A673 (cell line): ENCODE measurements at regions not wholly inside any gene's neighbourhood (a gene's known extent, or its start where the extent isn't known, plus 50 kb on each side); places are given as distances from the start of the nearest gene placed in this dataset.

Experiments used
- EZH2 ChIP-seq: fragments of 200-600 bp; sonication (generic); IDR thresholded peaks from 2 replicates; pipeline ENCODE4 v1.6.1; 2017; ENCODE audit warnings: borderline replicate concordance, low read depth, mild to moderate bottlenecking, mixed read lengths, antibody characterized with exemption, low read length; ENCODE audit not compliant: poor library complexity, severe bottlenecking
- TF ChIP-seq, protein P1 (sequence below): fragments of 300-800, 200-600 bp; sonication (generic); conservative IDR thresholded peaks from 2 replicates; pipeline ENCODE4 v1.5.1; 2017; ENCODE audit warnings: low read depth, mild to moderate bottlenecking, antibody characterized with exemption, low read length, moderate library complexity, mixed read lengths

DNA sequence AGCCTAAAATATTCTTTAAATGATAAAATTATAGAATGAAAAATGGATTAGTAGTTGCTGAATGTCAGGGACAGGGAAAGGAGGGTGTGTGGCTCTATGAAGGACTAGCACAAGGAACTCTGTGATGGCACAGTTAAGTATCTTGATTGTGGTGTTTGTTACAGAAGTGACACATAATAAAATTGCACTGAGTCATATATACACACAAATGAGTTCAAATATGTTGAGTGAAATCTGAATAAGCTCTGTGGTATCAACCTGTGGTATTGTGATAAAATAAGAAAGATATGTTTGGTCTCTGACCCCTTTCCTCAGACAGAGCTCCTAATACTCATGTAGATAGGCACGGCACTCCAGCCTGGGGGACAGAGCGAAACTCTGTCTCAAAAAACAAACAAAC is 181.5 kb upstream of the TRIM24 start:
- TF ChIP-seq, protein P1, sequence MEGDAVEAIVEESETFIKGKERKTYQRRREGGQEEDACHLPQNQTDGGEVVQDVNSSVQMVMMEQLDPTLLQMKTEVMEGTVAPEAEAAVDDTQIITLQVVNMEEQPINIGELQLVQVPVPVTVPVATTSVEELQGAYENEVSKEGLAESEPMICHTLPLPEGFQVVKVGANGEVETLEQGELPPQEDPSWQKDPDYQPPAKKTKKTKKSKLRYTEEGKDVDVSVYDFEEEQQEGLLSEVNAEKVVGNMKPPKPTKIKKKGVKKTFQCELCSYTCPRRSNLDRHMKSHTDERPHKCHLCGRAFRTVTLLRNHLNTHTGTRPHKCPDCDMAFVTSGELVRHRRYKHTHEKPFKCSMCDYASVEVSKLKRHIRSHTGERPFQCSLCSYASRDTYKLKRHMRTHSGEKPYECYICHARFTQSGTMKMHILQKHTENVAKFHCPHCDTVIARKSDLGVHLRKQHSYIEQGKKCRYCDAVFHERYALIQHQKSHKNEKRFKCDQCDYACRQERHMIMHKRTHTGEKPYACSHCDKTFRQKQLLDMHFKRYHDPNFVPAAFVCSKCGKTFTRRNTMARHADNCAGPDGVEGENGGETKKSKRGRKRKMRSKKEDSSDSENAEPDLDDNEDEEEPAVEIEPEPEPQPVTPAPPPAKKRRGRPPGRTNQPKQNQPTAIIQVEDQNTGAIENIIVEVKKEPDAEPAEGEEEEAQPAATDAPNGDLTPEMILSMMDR = no peak
- TF ChIP-seq EZH2 = no peak
